ENCODE measurements at regions not wholly inside any gene's neighbourhood (a gene's known extent, or its start where the extent isn't known, plus 50 kb on each side); places are given as distances from the start of the nearest gene placed in this dataset.

DNA sequence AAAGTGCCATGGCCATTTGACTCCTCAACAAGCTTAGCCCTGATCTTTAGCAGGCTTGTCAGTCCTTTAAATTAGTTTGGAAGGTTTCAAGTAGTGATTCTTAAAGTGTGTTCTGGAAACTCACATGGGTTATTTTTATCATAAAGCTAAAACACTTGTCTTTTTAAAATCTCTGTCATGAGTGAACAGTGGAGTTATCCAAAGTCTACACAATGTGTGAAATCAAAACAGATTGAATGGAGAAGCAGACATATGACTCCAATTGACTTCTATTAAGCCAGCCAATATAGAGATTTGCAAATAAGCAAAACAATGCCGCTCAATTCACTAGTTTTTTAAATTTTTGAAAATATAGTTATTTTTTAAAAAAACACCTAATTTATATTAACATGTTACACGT, 53.3 kb upstream of the SORCS3 start:
- H3K36me3 ChIP-seq (ENCODE audit: control insufficient read depth in 2 of 2, insufficient read depth in 2 of 2, low read length in 1 of 2), result no peaks in the 10 kb centered on the region
- no peak overlapping the region for H2AFZ ChIP-seq (ENCODE audit: control insufficient read depth, low read depth, low read length)
- no peaks in the 10 kb centered on the region for H3K9me3 ChIP-seq (replicated peaks; ENCODE audit: control insufficient read depth, insufficient read depth, low read length)
- BruUV-seq (replicated peaks), result no TSS peak
- SMC1A ChIA-PET (ENCODE audit: uncharacterized antibody, unreplicated experiment), result no interaction called here
- RAD21 ChIA-PET (ENCODE audit: unreplicated experiment), result no interaction called here
- H3K9ac ChIP-seq (ENCODE audit: control insufficient read depth, insufficient read depth, low read length), result no peak overlapping the region
- DNase-seq (ENCODE audit: low read depth, low spot score) (no peak), ATAC-seq (no peak), FAIRE-seq (no peak)
- no peak for TF ChIP-seq SUPT20H (IDR thresholded peaks at IDR 0.05; ENCODE audit: borderline replicate concordance, control insufficient read depth, low read depth, low read length)
- no peak for TF ChIP-seq GATAD2B (conservative IDR thresholded peaks at IDR 0.05; ENCODE audit: low read depth)
- no peak for TF ChIP-seq CEBPB (IDR thresholded peaks at IDR 0.05; ENCODE audit: borderline replicate concordance in 1 of 2, low read depth in 2 of 2, low read length in 2 of 2)
- no peak for TF ChIP-seq BHLHE40 (IDR thresholded peaks at IDR 0.05; ENCODE audit: borderline replicate concordance in 1 of 2, low read depth in 2 of 2, low read length in 1 of 2)
- TF ChIP-seq, protein P1, sequence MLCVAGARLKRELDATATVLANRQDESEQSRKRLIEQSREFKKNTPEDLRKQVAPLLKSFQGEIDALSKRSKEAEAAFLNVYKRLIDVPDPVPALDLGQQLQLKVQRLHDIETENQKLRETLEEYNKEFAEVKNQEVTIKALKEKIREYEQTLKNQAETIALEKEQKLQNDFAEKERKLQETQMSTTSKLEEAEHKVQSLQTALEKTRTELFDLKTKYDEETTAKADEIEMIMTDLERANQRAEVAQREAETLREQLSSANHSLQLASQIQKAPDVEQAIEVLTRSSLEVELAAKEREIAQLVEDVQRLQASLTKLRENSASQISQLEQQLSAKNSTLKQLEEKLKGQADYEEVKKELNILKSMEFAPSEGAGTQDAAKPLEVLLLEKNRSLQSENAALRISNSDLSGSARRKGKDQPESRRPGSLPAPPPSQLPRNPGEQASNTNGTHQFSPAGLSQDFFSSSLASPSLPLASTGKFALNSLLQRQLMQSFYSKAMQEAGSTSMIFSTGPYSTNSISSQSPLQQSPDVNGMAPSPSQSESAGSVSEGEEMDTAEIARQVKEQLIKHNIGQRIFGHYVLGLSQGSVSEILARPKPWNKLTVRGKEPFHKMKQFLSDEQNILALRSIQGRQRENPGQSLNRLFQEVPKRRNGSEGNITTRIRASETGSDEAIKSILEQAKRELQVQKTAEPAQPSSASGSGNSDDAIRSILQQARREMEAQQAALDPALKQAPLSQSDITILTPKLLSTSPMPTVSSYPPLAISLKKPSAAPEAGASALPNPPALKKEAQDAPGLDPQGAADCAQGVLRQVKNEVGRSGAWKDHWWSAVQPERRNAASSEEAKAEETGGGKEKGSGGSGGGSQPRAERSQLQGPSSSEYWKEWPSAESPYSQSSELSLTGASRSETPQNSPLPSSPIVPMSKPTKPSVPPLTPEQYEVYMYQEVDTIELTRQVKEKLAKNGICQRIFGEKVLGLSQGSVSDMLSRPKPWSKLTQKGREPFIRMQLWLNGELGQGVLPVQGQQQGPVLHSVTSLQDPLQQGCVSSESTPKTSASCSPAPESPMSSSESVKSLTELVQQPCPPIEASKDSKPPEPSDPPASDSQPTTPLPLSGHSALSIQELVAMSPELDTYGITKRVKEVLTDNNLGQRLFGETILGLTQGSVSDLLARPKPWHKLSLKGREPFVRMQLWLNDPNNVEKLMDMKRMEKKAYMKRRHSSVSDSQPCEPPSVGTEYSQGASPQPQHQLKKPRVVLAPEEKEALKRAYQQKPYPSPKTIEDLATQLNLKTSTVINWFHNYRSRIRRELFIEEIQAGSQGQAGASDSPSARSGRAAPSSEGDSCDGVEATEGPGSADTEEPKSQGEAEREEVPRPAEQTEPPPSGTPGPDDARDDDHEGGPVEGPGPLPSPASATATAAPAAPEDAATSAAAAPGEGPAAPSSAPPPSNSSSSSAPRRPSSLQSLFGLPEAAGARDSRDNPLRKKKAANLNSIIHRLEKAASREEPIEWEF (IDR thresholded peaks at IDR 0.05; ENCODE audit: insufficient replicate concordance, low read depth, low read length), result no peak
- TF ChIP-seq ZBTB11 (CRISPR knock-in tag; IDR thresholded peaks at IDR 0.05), result no peak
- no peak for TF ChIP-seq IRF4 (IDR thresholded peaks at IDR 0.05; ENCODE audit: low read depth, low read length)
- no peaks in the 10 kb centered on the region for H3K79me2 ChIP-seq (ENCODE audit: control insufficient read depth, insufficient read depth, low read length)
- no peak overlapping the region for H3K27ac ChIP-seq (ENCODE audit: control insufficient read depth, insufficient read depth)
- in situ Hi-C loops (cut with MboI) (no loop called here), intact Hi-C loops (cut with micrococcal nuclease; ENCODE audit: unreplicated experiment) (loop anchor here (10.0 kb wide), 1 partner anchor 183 kb away; no protein-coding TSS in a partner anchor)
- CTCF ChIA-PET, result interaction anchor here (0.6 to 1.2 kb wide), 2 partner anchors 20 to 37 kb away, joined by 3 to 4 read pairs; no protein-coding TSS in a partner anchor
- no peak overlapping the region for H3K4me3 ChIP-seq
- POLR2A ChIA-PET, result no interaction called here
- no peaks in the 10 kb centered on the region for H3K4me1 ChIP-seq (ENCODE audit: control insufficient read depth, insufficient read depth, low read length)
- no peaks in the 10 kb centered on the region for H4K20me1 ChIP-seq (ENCODE audit: control insufficient read depth, insufficient read depth)
- peaks cover 0 to 3% of the 10 kb centered on the region in 2 experiments; a peak in 3 of 4 replicates for H3K27me3 ChIP-seq (replicated peaks in 1 of 2; ENCODE audit: control insufficient read depth in 2 of 2, insufficient read depth in 2 of 2, low read length in 1 of 2)
- H3K4me2 ChIP-seq (ENCODE audit: control insufficient read depth, insufficient read depth), result no peak overlapping the region
- WGBS (ENCODE audit: insufficient coverage, insufficient replicate concordance, low lambda C conversion rate, missing lambda C conversion rate), result 0% methylated on average over 2 of the region's 2 CpGs

All from GM12878 (cell line).